ENCODE measurements at regions not wholly inside any gene's neighbourhood (a gene's known extent, or its start where the extent isn't known, plus 50 kb on each side); places are given as distances from the start of the nearest gene placed in this dataset.

GRCh38 chr4:181108237-181108636 lies 1135.0 kb upstream of the TENM3 start:
- H2AFZ ChIP-seq (ENCODE audit: insufficient read depth, low read depth, low read length, poor library complexity, severe bottlenecking): no peak overlapping the region
- H3K27me3 ChIP-seq (ENCODE audit: control insufficient read depth in 2 of 2, insufficient read depth in 2 of 2, low read length in 2 of 2): no peaks in the 10 kb centered on the region
- no peak for DNase-seq
- no peaks in the 10 kb centered on the region for H3K9me3 ChIP-seq (replicated peaks in 1 of 2; ENCODE audit: control insufficient read depth in 1 of 2, insufficient read depth in 1 of 2, low read length in 2 of 2)
- no CpG with 5 or more reads among the region's 3 CpGs for WGBS (ENCODE audit: insufficient coverage)
- no peak overlapping the region for H3K4me2 ChIP-seq (replicated peaks; ENCODE audit: extremely low read depth, low read length, poor library complexity, severe bottlenecking)
- no peaks in the 10 kb centered on the region for H4K20me1 ChIP-seq (ENCODE audit: insufficient read depth, low read length)
- TF ChIP-seq CTCF (IDR thresholded peaks at IDR 0.05): no peak
- no peak overlapping the region for H3K9ac ChIP-seq (ENCODE audit: insufficient read depth, low read length, poor library complexity, severe bottlenecking)
- no peaks in the 10 kb centered on the region for H3K79me2 ChIP-seq (ENCODE audit: insufficient read depth, low read length)
- no peaks in the 10 kb centered on the region for H3K4me1 Mint-ChIP-seq
- H3K4me1 ChIP-seq (ENCODE audit: control insufficient read depth in 1 of 2, insufficient read depth in 2 of 2, low read length in 2 of 2): no peaks in the 10 kb centered on the region
- H3K4me3 Mint-ChIP-seq: no peak overlapping the region
- no peak overlapping the region for H3K27ac Mint-ChIP-seq
- no peak overlapping the region for H3K27ac ChIP-seq (ENCODE audit: low read depth in 1 of 2, low read length in 2 of 2)
- no peaks in the 10 kb centered on the region for H3K36me3 ChIP-seq (replicated peaks in 1 of 2; ENCODE audit: control insufficient read depth in 1 of 2, insufficient read depth in 2 of 2, low read length in 2 of 2)
- H3K36me3 Mint-ChIP-seq: no peaks in the 10 kb centered on the region
- H3K9me3 Mint-ChIP-seq: peaks cover 0 to 1% (median 0%) of the 10 kb centered on the region in 7 donors
- intact Hi-C loops (cut with micrococcal nuclease): no loop called here
- H3K27me3 Mint-ChIP-seq (ENCODE audit: low read depth in 3 of 3): no peaks in the 10 kb centered on the region
- H3K4me3 ChIP-seq (replicated peaks in 1 of 3; ENCODE audit: low read depth in 2 of 3, low read length in 3 of 3): no peak overlapping the region

- no peak overlapping the region for H2AFZ ChIP-seq (ENCODE audit: insufficient read depth, low read depth, low read length, poor library complexity, severe bottlenecking)
- H3K79me2 ChIP-seq (ENCODE audit: insufficient read depth, low read length): no peaks in the 10 kb centered on the region
- H3K27me3 ChIP-seq (ENCODE audit: control insufficient read depth in 2 of 2, insufficient read depth in 2 of 2, low read length in 2 of 2): no peaks in the 10 kb centered on the region
- Mint-ChIP-seq H3K4me1 (no peaks in the 10 kb centered on the region), H3K4me3 (no peak overlapping the region), H3K27ac (no peak overlapping the region), H3K9me3 (no peaks in the 10 kb centered on the region), H3K36me3 (no peaks in the 10 kb centered on the region), H3K27me3 (ENCODE audit: low read depth in 3 of 3) (no peaks in the 10 kb centered on the region)
- DNase-seq: no peak
- TF ChIP-seq CTCF (IDR thresholded peaks at IDR 0.05): no peak
- H3K4me1 ChIP-seq (ENCODE audit: control insufficient read depth in 1 of 2, insufficient read depth in 2 of 2, low read length in 2 of 2): no peaks in the 10 kb centered on the region
- no peaks in the 10 kb centered on the region for H3K9me3 ChIP-seq (replicated peaks in 1 of 2; ENCODE audit: control insufficient read depth in 1 of 2, insufficient read depth in 1 of 2, low read length in 2 of 2)
- H3K4me3 ChIP-seq (replicated peaks in 1 of 3; ENCODE audit: low read depth in 2 of 3, low read length in 3 of 3): no peak overlapping the region
- no peaks in the 10 kb centered on the region for H4K20me1 ChIP-seq (ENCODE audit: insufficient read depth, low read length)
- intact Hi-C loops (cut with micrococcal nuclease): no loop called here
- WGBS (ENCODE audit: insufficient coverage): no CpG with 5 or more reads among the region's 4 CpGs
- H3K27ac ChIP-seq (ENCODE audit: low read depth in 1 of 2, low read length in 2 of 2): no peak overlapping the region
- no peak overlapping the region for H3K9ac ChIP-seq (ENCODE audit: insufficient read depth, low read length, poor library complexity, severe bottlenecking)
- no peaks in the 10 kb centered on the region for H3K36me3 ChIP-seq (replicated peaks in 1 of 2; ENCODE audit: control insufficient read depth in 1 of 2, insufficient read depth in 2 of 2, low read length in 2 of 2)
- no peak overlapping the region for H3K4me2 ChIP-seq (replicated peaks; ENCODE audit: extremely low read depth, low read length, poor library complexity, severe bottlenecking)
Measured at GRCh38 chr4:181119186-181119585, 1124.0 kb upstream of the TENM3 start.

Data from CD14-positive monocyte (primary cell).